Neuron (in vitro differentiated cells): ENCODE measurements at regions not wholly inside any gene's neighbourhood (a gene's known extent, or its start where the extent isn't known, plus 50 kb on each side); places are given as distances from the start of the nearest gene placed in this dataset.

Experiments
- H2AFZ ChIP-seq: one replicate; pipeline ENCODE4 v1.6.1; 2013; ENCODE audit warnings: low read depth, mild to moderate bottlenecking, inconsistent platforms, low read length, moderate library complexity
- H3K27me3 ChIP-seq: one replicate; pipeline ENCODE4 v1.6.1; 2013; ENCODE audit warnings: low read length; ENCODE audit not compliant: insufficient read depth
- H3K36me3 ChIP-seq: one replicate; pipeline ENCODE4 v1.6.1; 2013; ENCODE audit warnings: low read length; ENCODE audit not compliant: insufficient read depth
- H3K4me1 ChIP-seq: one replicate; pipeline ENCODE4 v1.6.1; 2013; ENCODE audit warnings: low read length; ENCODE audit not compliant: insufficient read depth
- H3K4me3 ChIP-seq: 2 replicates; pipeline ENCODE4 v1.5.1; 2013; ENCODE audit warnings: mild to moderate bottlenecking, low read length, moderate library complexity
- H3K9me3 ChIP-seq: one replicate; pipeline ENCODE4 v1.6.1; 2013; ENCODE audit warnings: low read length

- Histone ChIP-seq H3K36me3 (no peaks in the 10 kb centered on the region), H3K4me3 (no peak overlapping the region)
Measured at GRCh38 chr3:118765636-118766305, 268.9 kb downstream of the IGSF11 start.

GRCh38 chr3:118766306-118766669 lies 268.4 kb downstream of the IGSF11 start:
- Histone ChIP-seq H3K4me3 (no peak overlapping the region), H3K9me3 (no peaks in the 10 kb centered on the region), H3K36me3 (no peaks in the 10 kb centered on the region), H2AFZ (no peak overlapping the region), H3K27me3 (no peaks in the 10 kb centered on the region), H3K4me1 (no peaks in the 10 kb centered on the region)

More at GRCh38 chr3:118765636-118766305, 268.9 kb downstream of the IGSF11 start:
- Histone ChIP-seq H3K4me1 (no peaks in the 10 kb centered on the region), H2AFZ (no peak overlapping the region), H3K27me3 (no peaks in the 10 kb centered on the region), H3K9me3 (no peaks in the 10 kb centered on the region)

- no peaks in the 10 kb centered on the region for H3K9me3 ChIP-seq
- no peak overlapping the region for H3K4me3 ChIP-seq
- H2AFZ ChIP-seq: peak overlapping the region; percentile 13
- no peaks in the 10 kb centered on the region for H3K27me3 ChIP-seq
- H3K4me1 ChIP-seq: peaks cover 2% of the 10 kb centered on the region
- no peaks in the 10 kb centered on the region for H3K36me3 ChIP-seq
Measured at GRCh38 chr3:118772036-118772435, 262.6 kb downstream of the IGSF11 start.

GRCh38 chr3:118772547-118773011 lies 262.1 kb downstream of the IGSF11 start:
- Histone ChIP-seq H3K27me3 (no peaks in the 10 kb centered on the region), H3K36me3 (no peaks in the 10 kb centered on the region), H3K9me3 (no peaks in the 10 kb centered on the region), H2AFZ (peak overlapping the region; percentile 13), H3K4me3 (no peak overlapping the region), H3K4me1 (peaks cover 2% of the 10 kb centered on the region)

- H3K27me3 ChIP-seq: no peaks in the 10 kb centered on the region
- no peaks in the 10 kb centered on the region for H3K36me3 ChIP-seq
- H2AFZ ChIP-seq: no peak overlapping the region
- H3K4me3 ChIP-seq: no peak overlapping the region
- no peaks in the 10 kb centered on the region for H3K9me3 ChIP-seq
- peaks cover 2% of the 10 kb centered on the region for H3K4me1 ChIP-seq
Measured at GRCh38 chr3:118775021-118775420, 259.6 kb downstream of the IGSF11 start.

GRCh38 chr3:118778201-118778600 lies 256.4 kb downstream of the IGSF11 start:
- H3K9me3 ChIP-seq: no peaks in the 10 kb centered on the region
- H3K36me3 ChIP-seq: no peaks in the 10 kb centered on the region

GRCh38 chr3:118781232-118781631 lies 253.4 kb downstream of the IGSF11 start:
- no peaks in the 10 kb centered on the region for H3K9me3 ChIP-seq
- H3K36me3 ChIP-seq: no peaks in the 10 kb centered on the region
- H3K4me1 ChIP-seq: no peaks in the 10 kb centered on the region
- no peak overlapping the region for H2AFZ ChIP-seq
- H3K4me3 ChIP-seq: no peak overlapping the region
- H3K27me3 ChIP-seq: no peaks in the 10 kb centered on the region

More at GRCh38 chr3:118778201-118778600, 256.4 kb downstream of the IGSF11 start:
- Histone ChIP-seq H3K4me1 (no peaks in the 10 kb centered on the region), H3K4me3 (no peak overlapping the region), H3K27me3 (no peaks in the 10 kb centered on the region), H2AFZ (no peak overlapping the region)

- no peaks in the 10 kb centered on the region for H3K36me3 ChIP-seq
- H3K4me3 ChIP-seq: no peak overlapping the region
- H3K4me1 ChIP-seq: no peaks in the 10 kb centered on the region
- no peak overlapping the region for H2AFZ ChIP-seq
- no peaks in the 10 kb centered on the region for H3K27me3 ChIP-seq
- no peaks in the 10 kb centered on the region for H3K9me3 ChIP-seq
Measured at GRCh38 chr3:118781839-118782238, 252.8 kb downstream of the IGSF11 start.

GRCh38 chr3:118782755-118783202 lies 251.9 kb downstream of the IGSF11 start:
- H3K4me1 ChIP-seq: no peaks in the 10 kb centered on the region
- no peaks in the 10 kb centered on the region for H3K9me3 ChIP-seq

GRCh38 chr3:118785415-118785814 lies 249.2 kb downstream of the IGSF11 start:
- Histone ChIP-seq H2AFZ (no peak overlapping the region), H3K9me3 (no peaks in the 10 kb centered on the region), H3K4me1 (no peaks in the 10 kb centered on the region), H3K27me3 (no peaks in the 10 kb centered on the region), H3K4me3 (no peak overlapping the region), H3K36me3 (no peaks in the 10 kb centered on the region)

More at GRCh38 chr3:118782755-118783202, 251.9 kb downstream of the IGSF11 start:
- H3K36me3 ChIP-seq: no peaks in the 10 kb centered on the region
- H2AFZ ChIP-seq: no peak overlapping the region
- H3K27me3 ChIP-seq: no peaks in the 10 kb centered on the region
- no peak overlapping the region for H3K4me3 ChIP-seq

- H3K4me3 ChIP-seq: no peak overlapping the region
- H3K27me3 ChIP-seq: no peaks in the 10 kb centered on the region
- no peak overlapping the region for H2AFZ ChIP-seq
- H3K4me1 ChIP-seq: no peaks in the 10 kb centered on the region
- H3K36me3 ChIP-seq: no peaks in the 10 kb centered on the region
- H3K9me3 ChIP-seq: no peaks in the 10 kb centered on the region
Measured at GRCh38 chr3:118791246-118791645, 243.4 kb downstream of the IGSF11 start.

- H3K9me3 ChIP-seq: no peaks in the 10 kb centered on the region
- no peaks in the 10 kb centered on the region for H3K27me3 ChIP-seq
- H2AFZ ChIP-seq: no peak overlapping the region
- H3K4me3 ChIP-seq: no peak overlapping the region
- H3K36me3 ChIP-seq: no peaks in the 10 kb centered on the region
- H3K4me1 ChIP-seq: no peaks in the 10 kb centered on the region
Measured at GRCh38 chr3:118792191-118792590, 242.5 kb downstream of the IGSF11 start.

GRCh38 chr3:118793176-118793575 lies 241.5 kb downstream of the IGSF11 start:
- Histone ChIP-seq H3K36me3 (no peaks in the 10 kb centered on the region), H3K4me1 (no peaks in the 10 kb centered on the region), H3K4me3 (no peak overlapping the region), H3K9me3 (no peaks in the 10 kb centered on the region), H3K27me3 (no peaks in the 10 kb centered on the region), H2AFZ (no peak overlapping the region)

GRCh38 chr3:118799303-118799702 lies 235.3 kb downstream of the IGSF11 start:
- H3K9me3 ChIP-seq: no peaks in the 10 kb centered on the region
- H3K27me3 ChIP-seq: no peaks in the 10 kb centered on the region
- H3K4me1 ChIP-seq: no peaks in the 10 kb centered on the region
- H3K36me3 ChIP-seq: no peaks in the 10 kb centered on the region
- no peak overlapping the region for H3K4me3 ChIP-seq
- H2AFZ ChIP-seq: no peak overlapping the region
